Activated CD4-positive, alpha-beta T cell treated with anti-CD3 and anti-CD28 coated beads, Interleukin-2, amount 50 U/mL, for 24 hours (primary cell): ENCODE measurements at regions not wholly inside any gene's neighbourhood (a gene's known extent, or its start where the extent isn't known, plus 50 kb on each side); places are given as distances from the start of the nearest gene placed in this dataset.
"Not testable (repeated sequence)": the region's sequence is repeated elsewhere in the genome, so short reads cannot be mapped to it uniquely, and the experiment has no call there.

Source experiments
- DNase-seq, 2 donors: peaks; one replicate each; pipeline ENCODE4 v3.0.0-alpha.2; 2020; ENCODE audit warnings: low read depth in 1 of 2, low spot score in 1 of 2

GRCh38 chr13:26896986-26897668, 136.5 kb upstream of the GPR12 start:
- no peak for DNase-seq

GRCh38 chr13:26895808-26896466, 135.4 kb upstream of the GPR12 start:
- no peak for DNase-seq

GRCh38 chr13:26895081-26895807, 134.7 kb upstream of the GPR12 start:
- no peak for DNase-seq

- DNase-seq: no peak
Observed at GRCh38 chr13:26888632-26889031, 128.0 kb upstream of the GPR12 start.

- DNase-seq: no peak
Observed at GRCh38 chr13:26887594-26887993, 127.0 kb upstream of the GPR12 start.

- DNase-seq: no peak
Observed at GRCh38 chr13:26883613-26884257, 123.1 kb upstream of the GPR12 start.

- DNase-seq: no peak
Observed at GRCh38 chr13:26882731-26883130, 122.1 kb upstream of the GPR12 start.

GRCh38 chr13:26881154-26881553, 120.6 kb upstream of the GPR12 start:
- DNase-seq: no peak

- no peak for DNase-seq
Observed at GRCh38 chr13:26880735-26881134, 120.1 kb upstream of the GPR12 start.

- no peak for DNase-seq
Observed at GRCh38 chr13:26878438-26878837, 117.9 kb upstream of the GPR12 start.

- DNase-seq: no peak
Observed at GRCh38 chr13:26873386-26873698, 112.8 kb upstream of the GPR12 start.

GRCh38 chr13:26872525-26873385, 112.2 kb upstream of the GPR12 start:
- peak in 1 of 2 donors; percentile 11 for DNase-seq

GRCh38 chr13:26867451-26868091, 107.0 kb upstream of the GPR12 start:
- no peak for DNase-seq

GRCh38 chr13:26864576-26864975, 104.0 kb upstream of the GPR12 start:
- no peak for DNase-seq

GRCh38 chr13:26861941-26862340, 101.4 kb upstream of the GPR12 start:
- DNase-seq: no peak

GRCh38 chr13:26855921-26856320, 95.3 kb upstream of the GPR12 start:
- no peak for DNase-seq

- DNase-seq: no peak
Observed at GRCh38 chr13:26855071-26855470, 94.5 kb upstream of the GPR12 start.

GRCh38 chr13:26853323-26853722, 92.7 kb upstream of the GPR12 start:
- DNase-seq: no peak

- DNase-seq: no peak
Observed at GRCh38 chr13:26847281-26847680, 86.7 kb upstream of the GPR12 start.

- not testable (repeated sequence) for DNase-seq
Observed at GRCh38 chr13:26845063-26845462, 84.5 kb upstream of the GPR12 start.
